ENCODE measurements at regions not wholly inside any gene's neighbourhood (a gene's known extent, or its start where the extent isn't known, plus 50 kb on each side); places are given as distances from the start of the nearest gene placed in this dataset.

- no peak for DNase-seq (ENCODE audit: low read depth)
Observed at GRCh38 chr20:17787816-17788215, 88.0 kb downstream of the BANF2 start.

DNA sequence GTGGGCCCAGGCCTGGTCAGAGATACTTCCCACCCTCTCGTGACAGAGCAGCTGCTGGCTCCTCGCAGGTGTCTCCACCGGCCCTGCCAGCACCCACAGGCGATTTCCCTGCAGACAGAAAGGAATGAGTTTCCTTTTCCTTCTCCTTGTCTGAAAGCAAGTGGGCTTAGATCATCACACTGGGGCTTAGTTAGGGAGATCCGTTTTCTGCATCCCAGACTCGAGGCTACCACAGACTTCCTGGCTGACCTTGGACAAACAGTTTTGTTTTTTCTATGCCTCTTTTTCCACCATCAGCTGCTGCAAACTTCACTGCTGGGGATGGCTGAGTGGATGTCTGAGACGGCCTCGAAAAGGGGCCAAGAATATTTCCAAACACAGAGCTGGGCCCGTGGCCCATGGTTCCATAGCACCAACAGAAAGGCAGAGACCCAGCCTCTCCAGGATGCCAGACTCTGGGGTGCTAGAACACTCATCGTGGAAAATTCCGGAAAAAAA lies 86.5 kb downstream of the BANF2 start:
- peak; percentile 78 for DNase-seq (ENCODE audit: low read depth)

Data from amniotic epithelial cell (primary cell).